ENCODE measurements at regions not wholly inside any gene's neighbourhood (a gene's known extent, or its start where the extent isn't known, plus 50 kb on each side); places are given as distances from the start of the nearest gene placed in this dataset.

- H3K4me1 Mint-ChIP-seq (ENCODE audit: low read depth, unreplicated experiment): no peaks in the 10 kb centered on the region
- TF ChIP-seq, protein P1, sequence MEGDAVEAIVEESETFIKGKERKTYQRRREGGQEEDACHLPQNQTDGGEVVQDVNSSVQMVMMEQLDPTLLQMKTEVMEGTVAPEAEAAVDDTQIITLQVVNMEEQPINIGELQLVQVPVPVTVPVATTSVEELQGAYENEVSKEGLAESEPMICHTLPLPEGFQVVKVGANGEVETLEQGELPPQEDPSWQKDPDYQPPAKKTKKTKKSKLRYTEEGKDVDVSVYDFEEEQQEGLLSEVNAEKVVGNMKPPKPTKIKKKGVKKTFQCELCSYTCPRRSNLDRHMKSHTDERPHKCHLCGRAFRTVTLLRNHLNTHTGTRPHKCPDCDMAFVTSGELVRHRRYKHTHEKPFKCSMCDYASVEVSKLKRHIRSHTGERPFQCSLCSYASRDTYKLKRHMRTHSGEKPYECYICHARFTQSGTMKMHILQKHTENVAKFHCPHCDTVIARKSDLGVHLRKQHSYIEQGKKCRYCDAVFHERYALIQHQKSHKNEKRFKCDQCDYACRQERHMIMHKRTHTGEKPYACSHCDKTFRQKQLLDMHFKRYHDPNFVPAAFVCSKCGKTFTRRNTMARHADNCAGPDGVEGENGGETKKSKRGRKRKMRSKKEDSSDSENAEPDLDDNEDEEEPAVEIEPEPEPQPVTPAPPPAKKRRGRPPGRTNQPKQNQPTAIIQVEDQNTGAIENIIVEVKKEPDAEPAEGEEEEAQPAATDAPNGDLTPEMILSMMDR (IDR thresholded peaks at IDR 0.05; ENCODE audit: partially characterized antibody, unreplicated experiment): no peak
- H3K27me3 Mint-ChIP-seq (ENCODE audit: unreplicated experiment): peaks cover 1% of the 10 kb centered on the region
- no peak for DNase-seq
- H3K9me3 Mint-ChIP-seq (ENCODE audit: unreplicated experiment): no peaks in the 10 kb centered on the region
- no peak overlapping the region for H3K4me3 Mint-ChIP-seq (ENCODE audit: unreplicated experiment)
- H3K27ac Mint-ChIP-seq (ENCODE audit: unreplicated experiment): no peak overlapping the region
- no peaks in the 10 kb centered on the region for H3K36me3 Mint-ChIP-seq (ENCODE audit: unreplicated experiment)
Measured at GRCh38 chr7:34299066-34299465, 359.0 kb upstream of the NPSR1 start.

- H3K4me1 Mint-ChIP-seq (ENCODE audit: low read depth, unreplicated experiment): no peaks in the 10 kb centered on the region
- H3K36me3 Mint-ChIP-seq (ENCODE audit: unreplicated experiment): no peaks in the 10 kb centered on the region
- no peak overlapping the region for H3K4me3 Mint-ChIP-seq (ENCODE audit: unreplicated experiment)
- TF ChIP-seq, protein P1 (IDR thresholded peaks at IDR 0.05; ENCODE audit: partially characterized antibody, unreplicated experiment): no peak
- H3K27me3 Mint-ChIP-seq (ENCODE audit: unreplicated experiment): no peaks in the 10 kb centered on the region
- no peaks in the 10 kb centered on the region for H3K9me3 Mint-ChIP-seq (ENCODE audit: unreplicated experiment)
- no peak overlapping the region for H3K27ac Mint-ChIP-seq (ENCODE audit: unreplicated experiment)
- DNase-seq: no peak
Measured at GRCh38 chr7:34307540-34307939, 350.5 kb upstream of the NPSR1 start.

- no peak for DNase-seq
- H3K27ac Mint-ChIP-seq (ENCODE audit: unreplicated experiment): no peak overlapping the region
- TF ChIP-seq, protein P1 (IDR thresholded peaks at IDR 0.05; ENCODE audit: partially characterized antibody, unreplicated experiment): no peak
- no peak overlapping the region for H3K4me3 Mint-ChIP-seq (ENCODE audit: unreplicated experiment)
- H3K36me3 Mint-ChIP-seq (ENCODE audit: unreplicated experiment): no peaks in the 10 kb centered on the region
- no peaks in the 10 kb centered on the region for H3K4me1 Mint-ChIP-seq (ENCODE audit: low read depth, unreplicated experiment)
- no peaks in the 10 kb centered on the region for H3K27me3 Mint-ChIP-seq (ENCODE audit: unreplicated experiment)
- H3K9me3 Mint-ChIP-seq (ENCODE audit: unreplicated experiment): no peaks in the 10 kb centered on the region
Measured at GRCh38 chr7:34308595-34308994, 349.4 kb upstream of the NPSR1 start.

DNA sequence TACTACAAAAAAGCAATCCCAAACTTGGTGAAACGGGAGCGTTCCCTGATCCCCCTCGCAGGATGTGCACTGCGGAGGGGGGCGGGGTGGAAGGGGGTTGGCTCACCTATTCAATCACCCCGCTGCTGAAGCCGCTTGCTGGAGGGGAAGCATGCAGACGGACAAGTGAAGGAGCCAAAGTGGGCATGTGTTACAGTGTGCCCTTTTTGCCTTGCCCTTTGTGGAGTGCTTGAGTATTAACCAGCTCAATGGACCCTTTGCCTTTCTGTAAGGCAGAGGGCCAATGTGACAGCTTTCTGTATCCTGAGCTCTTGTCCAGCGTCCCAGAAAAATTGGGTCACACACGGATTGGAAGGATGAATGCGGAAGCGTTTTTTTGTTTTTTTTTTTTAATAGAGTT is 348.9 kb upstream of the NPSR1 start:
- Mint-ChIP-seq H3K36me3 (ENCODE audit: unreplicated experiment) (no peaks in the 10 kb centered on the region), H3K4me1 (ENCODE audit: low read depth, unreplicated experiment) (no peaks in the 10 kb centered on the region), H3K9me3 (ENCODE audit: unreplicated experiment) (no peaks in the 10 kb centered on the region), H3K27ac (ENCODE audit: unreplicated experiment) (no peak overlapping the region), H3K27me3 (ENCODE audit: unreplicated experiment) (no peaks in the 10 kb centered on the region), H3K4me3 (ENCODE audit: unreplicated experiment) (no peak overlapping the region)
- DNase-seq: no peak
- TF ChIP-seq, protein P1 (IDR thresholded peaks at IDR 0.05; ENCODE audit: partially characterized antibody, unreplicated experiment): no peak

DNA sequence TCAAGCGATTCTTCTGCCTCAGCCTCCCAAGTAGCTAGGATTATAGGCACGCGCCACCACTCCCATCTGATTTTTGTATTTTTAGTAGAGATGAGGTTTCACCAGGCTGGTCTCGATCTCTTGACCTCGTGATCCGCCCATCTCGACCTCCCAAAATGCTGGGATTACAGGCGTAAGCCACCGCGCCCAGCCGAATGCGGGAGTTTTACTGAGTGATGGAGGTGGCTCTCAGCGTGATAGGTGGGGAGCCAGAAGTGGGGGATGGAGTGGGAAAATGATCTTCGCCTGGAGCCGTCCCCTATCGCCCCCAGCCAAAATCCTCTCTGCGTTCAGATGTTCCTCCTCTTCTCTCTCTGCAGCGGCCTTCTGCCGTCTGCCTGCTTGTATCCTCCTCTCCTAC is 348.4 kb upstream of the NPSR1 start:
- Mint-ChIP-seq H3K27ac (ENCODE audit: unreplicated experiment) (no peak overlapping the region), H3K4me3 (ENCODE audit: unreplicated experiment) (no peak overlapping the region)

More for the DNA sequence above, 348.4 kb upstream of the NPSR1 start:
- Mint-ChIP-seq H3K4me1 (ENCODE audit: low read depth, unreplicated experiment) (no peaks in the 10 kb centered on the region), H3K36me3 (ENCODE audit: unreplicated experiment) (no peaks in the 10 kb centered on the region), H3K27me3 (ENCODE audit: unreplicated experiment) (no peaks in the 10 kb centered on the region), H3K9me3 (ENCODE audit: unreplicated experiment) (no peaks in the 10 kb centered on the region)
- TF ChIP-seq, protein P1 (IDR thresholded peaks at IDR 0.05; ENCODE audit: partially characterized antibody, unreplicated experiment): no peak
- no peak for DNase-seq

Data from glutamatergic neuron (in vitro differentiated cells).